NT2/D1 (cell line): ENCODE measurements at regions not wholly inside any gene's neighbourhood (a gene's known extent, or its start where the extent isn't known, plus 50 kb on each side); places are given as distances from the start of the nearest gene placed in this dataset.

Experiments used
- DNase-seq: peaks from one replicate; pipeline ENCODE4 v3.0.0-alpha.2; 2011; ENCODE audit warnings: low read depth, low spot score
- H3K27me3 ChIP-seq: 2 replicates; pipeline ENCODE4 v1.6.0; 2011; ENCODE audit warnings: mild to moderate bottlenecking; ENCODE audit not compliant: insufficient read length, insufficient read depth
- H3K36me3 ChIP-seq: 2 replicates; pipeline ENCODE4 v1.6.1; 2011; ENCODE audit warnings: mild to moderate bottlenecking, low read length, mixed read lengths; ENCODE audit not compliant: insufficient read depth, insufficient read length
- H3K4me1 ChIP-seq: 2 replicates; pipeline ENCODE4 v1.5.1; 2011; ENCODE audit not compliant: insufficient read depth, insufficient read length
- H3K4me3 ChIP-seq: 2 replicates; pipeline ENCODE4 v1.5.1; 2011; ENCODE audit warnings: low read depth; ENCODE audit not compliant: insufficient read length
- H3K9ac ChIP-seq: 2 replicates; pipeline ENCODE4 v1.6.0; 2011; ENCODE audit warnings: low read depth; ENCODE audit not compliant: insufficient read length
- H3K9me3 ChIP-seq: 2 replicates; pipeline ENCODE4 v1.5.1; 2011; ENCODE audit warnings: mild to moderate bottlenecking, low read length; ENCODE audit not compliant: insufficient read depth
- SUZ12 ChIP-seq: IDR thresholded peaks from 2 replicates; pipeline ENCODE4 v1.6.1; 2011; ENCODE audit not compliant: insufficient read length, insufficient read depth; ENCODE audit errors: extremely low read depth
- YY1 ChIP-seq: IDR thresholded peaks from 2 replicates; pipeline ENCODE4 v1.6.1; 2011; ENCODE audit not compliant: insufficient read length, insufficient read depth
- ZNF274 ChIP-seq: IDR thresholded peaks from 2 replicates; pipeline ENCODE4 v1.6.1; 2011; ENCODE audit warnings: mild to moderate bottlenecking, low read depth, low read length

DNA sequence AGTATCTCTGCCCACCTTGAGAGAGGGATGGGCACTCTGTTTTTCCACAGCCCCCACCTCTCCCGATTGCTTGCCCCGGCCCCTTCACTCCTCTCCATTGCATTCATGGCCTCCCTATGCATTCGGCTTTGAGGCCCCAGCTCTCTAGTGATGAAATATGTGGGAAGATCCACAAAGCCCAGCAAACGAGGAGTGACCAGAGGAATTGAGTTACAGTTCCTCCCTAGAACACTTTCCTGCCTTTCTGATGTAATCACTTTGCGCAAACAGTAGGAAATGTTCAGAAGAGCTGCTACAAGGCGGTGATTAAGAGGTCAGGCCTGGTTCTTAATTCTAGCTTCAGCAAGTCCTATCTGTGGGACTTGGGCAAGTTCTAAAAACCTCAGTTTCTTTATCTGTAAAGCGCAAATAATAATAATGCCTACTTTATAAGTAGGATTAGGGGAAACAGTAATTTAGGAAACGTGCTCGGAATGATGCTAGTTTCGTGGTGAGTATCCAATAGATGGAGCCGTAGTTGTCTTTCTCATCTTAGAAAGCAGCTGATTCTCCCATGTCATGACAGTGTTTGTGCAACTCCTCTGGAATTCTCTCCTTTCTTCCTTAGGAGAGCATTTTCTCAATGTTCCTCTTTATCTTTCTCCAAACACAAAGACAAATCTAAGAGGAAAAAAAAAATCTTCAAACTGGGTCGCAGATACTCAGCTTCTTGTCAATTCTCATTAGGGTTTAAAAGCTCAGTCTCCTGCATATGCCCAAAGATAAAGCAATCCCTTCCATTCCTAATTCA lies 99.5 kb upstream of the MSX2 start:
- Histone ChIP-seq H3K9ac (no peak overlapping the region), H3K36me3 (no peaks in the 10 kb centered on the region), H3K27me3 (peaks cover 4% of the 10 kb centered on the region), H3K9me3 (no peaks in the 10 kb centered on the region), H3K4me1 (no peaks in the 10 kb centered on the region), H3K4me3 (no peak overlapping the region)
- no peak for TF ChIP-seq YY1
- TF ChIP-seq ZNF274 = no peak
- no peak for TF ChIP-seq SUZ12
- DNase-seq = no peak

GRCh38 chr5:174625591-174626350 lies 98.6 kb upstream of the MSX2 start:
- Histone ChIP-seq H3K27me3 (no peaks in the 10 kb centered on the region), H3K9ac (no peak overlapping the region), H3K36me3 (no peaks in the 10 kb centered on the region), H3K9me3 (no peaks in the 10 kb centered on the region), H3K4me3 (no peak overlapping the region), H3K4me1 (no peaks in the 10 kb centered on the region)
- TF ChIP-seq SUZ12 (no peak), ZNF274 (no peak), YY1 (no peak)
- DNase-seq = peak; percentile 5

GRCh38 chr5:174626369-174626920 lies 97.9 kb upstream of the MSX2 start:
- Histone ChIP-seq H3K4me3 (no peak overlapping the region), H3K27me3 (no peaks in the 10 kb centered on the region), H3K36me3 (no peaks in the 10 kb centered on the region), H3K9me3 (no peaks in the 10 kb centered on the region), H3K9ac (no peak overlapping the region), H3K4me1 (no peaks in the 10 kb centered on the region)
- TF ChIP-seq YY1 = no peak
- TF ChIP-seq ZNF274 = no peak
- TF ChIP-seq SUZ12 = no peak
- DNase-seq = no peak

DNA sequence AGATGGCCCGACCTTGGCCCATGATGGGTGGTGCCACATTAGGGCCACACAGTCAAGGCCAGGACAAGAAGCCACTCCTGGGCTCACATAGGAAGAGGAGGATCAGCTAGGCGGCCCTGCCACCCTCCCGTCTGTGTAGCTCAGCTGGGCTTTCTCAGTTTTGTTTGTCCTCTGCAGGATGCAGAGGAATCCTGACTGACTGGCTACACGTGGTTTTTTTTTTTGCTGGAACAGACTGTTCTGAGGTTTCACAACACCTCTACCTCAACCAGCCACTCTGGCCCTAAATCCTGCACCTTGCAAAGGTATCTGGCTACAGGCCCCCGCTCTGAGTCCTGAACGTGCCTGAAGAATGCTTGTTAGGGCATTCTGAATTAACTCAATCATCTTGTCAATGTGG lies 88.3 kb upstream of the MSX2 start:
- Histone ChIP-seq H3K4me3 (no peak overlapping the region), H3K9ac (no peak overlapping the region), H3K27me3 (no peaks in the 10 kb centered on the region), H3K4me1 (peaks cover 3% of the 10 kb centered on the region), H3K9me3 (no peaks in the 10 kb centered on the region), H3K36me3 (no peaks in the 10 kb centered on the region)
- DNase-seq = no peak
- TF ChIP-seq ZNF274 = no peak
- no peak for TF ChIP-seq SUZ12
- TF ChIP-seq YY1 = no peak

DNA sequence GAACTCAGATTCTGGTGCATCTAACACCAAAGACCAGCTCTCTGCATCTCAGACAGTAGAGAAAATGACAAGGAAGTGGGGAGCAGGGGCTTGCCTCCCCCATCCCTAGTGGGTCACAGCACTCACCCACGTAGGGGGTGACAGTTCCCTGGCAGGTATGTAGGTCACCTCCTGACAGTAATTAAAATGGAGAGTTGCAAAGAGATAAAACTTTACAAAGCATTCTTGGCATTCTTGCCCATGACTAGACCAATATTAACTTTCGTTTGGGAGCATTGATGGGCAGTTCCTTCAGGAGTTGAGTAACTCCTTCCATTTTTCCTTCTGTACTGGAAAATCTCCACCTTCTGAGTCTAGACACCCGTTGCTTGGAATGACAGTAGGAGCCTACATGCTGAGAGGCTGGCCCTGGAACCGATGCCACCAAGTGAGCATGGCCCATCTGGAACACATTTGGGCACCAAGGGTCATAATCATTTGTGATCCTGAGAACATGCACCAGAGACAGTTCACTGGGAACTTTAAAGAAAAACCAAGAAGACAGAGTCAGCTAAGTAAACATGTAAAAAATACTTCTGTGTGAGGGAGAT lies 81.5 kb upstream of the MSX2 start:
- H3K27me3 ChIP-seq = no peaks in the 10 kb centered on the region
- no peak overlapping the region for H3K4me3 ChIP-seq
- DNase-seq = no peak
- H3K9me3 ChIP-seq = peaks cover 13% of the 10 kb centered on the region
- H3K36me3 ChIP-seq = no peaks in the 10 kb centered on the region
- H3K9ac ChIP-seq = no peak overlapping the region
- no peaks in the 10 kb centered on the region for H3K4me1 ChIP-seq
- TF ChIP-seq ZNF274 = no peak
- no peak for TF ChIP-seq SUZ12
- TF ChIP-seq YY1 = no peak

- no peaks in the 10 kb centered on the region for H3K4me1 ChIP-seq
- H3K36me3 ChIP-seq = no peaks in the 10 kb centered on the region
- DNase-seq = no peak
- TF ChIP-seq YY1 (no peak), ZNF274 (no peak), SUZ12 (no peak)
- H3K4me3 ChIP-seq = no peak overlapping the region
- H3K9me3 ChIP-seq = peaks cover 13% of the 10 kb centered on the region
- no peaks in the 10 kb centered on the region for H3K27me3 ChIP-seq
- H3K9ac ChIP-seq = no peak overlapping the region
Observed at GRCh38 chr5:174644436-174644835, 79.9 kb upstream of the MSX2 start.

- H3K4me3 ChIP-seq = no peak overlapping the region
- TF ChIP-seq ZNF274 = no peak
- no peak for TF ChIP-seq YY1
- TF ChIP-seq SUZ12 = no peak
- H3K9me3 ChIP-seq = peaks cover 13% of the 10 kb centered on the region
- H3K27me3 ChIP-seq = no peaks in the 10 kb centered on the region
- no peaks in the 10 kb centered on the region for H3K4me1 ChIP-seq
- no peak overlapping the region for H3K9ac ChIP-seq
- H3K36me3 ChIP-seq = no peaks in the 10 kb centered on the region
- no peak for DNase-seq
Observed at GRCh38 chr5:174644923-174645322, 79.5 kb upstream of the MSX2 start.
